OCI-LY7 (cell line): ENCODE measurements at regions not wholly inside any gene's neighbourhood (a gene's known extent, or its start where the extent isn't known, plus 50 kb on each side); places are given as distances from the start of the nearest gene placed in this dataset.
"Not testable (repeated sequence)": the region's sequence is repeated elsewhere in the genome, so short reads cannot be mapped to it uniquely, and the experiment has no call there.

ENCODE experiments used
- CTCF ChIP-seq: fragments of 200-600 bp; sonication (generic); conservative IDR thresholded peaks from 2 replicates; pipeline ENCODE4 v1.5.1; 2014; ENCODE audit warnings: mild to moderate bottlenecking, antibody characterized with exemption, low read length, moderate library complexity, mixed read lengths
- EZH2phosphoT487 ChIP-seq: fragments of 200-600 bp; sonication (generic); IDR thresholded peaks from 2 replicates; pipeline ENCODE4 v1.6.1; 2018; ENCODE audit warnings: low read depth, borderline replicate concordance, mild to moderate bottlenecking, mixed run types, antibody characterized with exemption, low read length, moderate library complexity, mixed read lengths

GRCh38 chr5:34156703-34157414 is 113.8 kb upstream of the C1QTNF3 start:
- not testable (repeated sequence) for TF ChIP-seq CTCF, EZH2phosphoT487
